A673 (cell line): ENCODE measurements at regions not wholly inside any gene's neighbourhood (a gene's known extent, or its start where the extent isn't known, plus 50 kb on each side); places are given as distances from the start of the nearest gene placed in this dataset.

ENCODE experiments used
- BruUV-seq: library from RNA; stranded (reverse); fragments of 400-500 nt; replicated peaks from 2 replicates; lab custom pipeline; 2021; lab: Mats Ljungman, UMichigan
- CTCF ChIA-PET: fragments of 300-600 bp; sonication (Branson Sonifier 250); formaldehyde crosslinking; loops from one replicate; lab custom pipeline; 2022; ENCODE audit warnings: antibody characterized with exemption; lab: Charles Lee
- POLR2A ChIA-PET: fragments of 300-600 bp; sonication (Branson Sonifier 250); formaldehyde crosslinking; loops from one replicate; lab custom pipeline; 2022; ENCODE audit warnings: antibody characterized with exemption; ENCODE audit not compliant: low non-redundant PET; lab: Charles Lee
- DNase-seq: peaks from one replicate; pipeline ENCODE4 v3.0.0-alpha.2; 2015; ENCODE audit warnings: low spot score
- H3K27ac ChIP-seq: fragments of 200-600 bp; sonication (generic); 2 replicates; pipeline ENCODE4 v1.5.1; 2016; ENCODE audit warnings: mixed run types, low read depth, mild to moderate bottlenecking, mixed read lengths, antibody characterized with exemption, low read length; ENCODE audit not compliant: poor library complexity, severe bottlenecking
- H3K27me3 ChIP-seq: fragments of 200-600 bp; sonication (generic); replicated peaks from 2 replicates; pipeline ENCODE4 v1.6.1; 2017; ENCODE audit warnings: mixed run types, low read depth, mild to moderate bottlenecking, mixed read lengths, antibody characterized with exemption, low read length; ENCODE audit not compliant: insufficient read depth, poor library complexity
- H3K36me3 ChIP-seq: fragments of 200-600 bp; sonication (generic); 2 replicates; pipeline ENCODE4 v1.6.1; 2016; ENCODE audit warnings: mixed run types, mild to moderate bottlenecking, mixed read lengths, antibody characterized with exemption, low read length; ENCODE audit not compliant: insufficient read depth, poor library complexity, severe bottlenecking
- H3K4me1 ChIP-seq: fragments of 200-600 bp; sonication (generic); 2 replicates; pipeline ENCODE4 v1.6.1; 2017; ENCODE audit warnings: mixed run types, mild to moderate bottlenecking, mixed read lengths, antibody characterized with exemption, low read length; ENCODE audit not compliant: insufficient read depth, poor library complexity, severe bottlenecking
- H3K4me3 ChIP-seq: fragments of 200-600 bp; sonication (generic); 2 replicates; pipeline ENCODE4 v1.5.1; 2016; ENCODE audit warnings: low read depth, mixed run types, mild to moderate bottlenecking, mixed read lengths, low read length; ENCODE audit not compliant: poor library complexity, severe bottlenecking
- H3K9me3 ChIP-seq: fragments of 200-600 bp; sonication (generic); 2 replicates; pipeline ENCODE4 v1.6.1; 2016; ENCODE audit warnings: mixed run types, low read depth, mild to moderate bottlenecking, mixed read lengths, antibody characterized with exemption, low read length; ENCODE audit not compliant: poor library complexity, severe bottlenecking
- EZH2 ChIP-seq: fragments of 200-600 bp; sonication (generic); IDR thresholded peaks from 2 replicates; pipeline ENCODE4 v1.6.1; 2017; ENCODE audit warnings: borderline replicate concordance, low read depth, mild to moderate bottlenecking, mixed read lengths, antibody characterized with exemption, low read length; ENCODE audit not compliant: poor library complexity, severe bottlenecking
- intact Hi-C: fragments of 100-400 bp; cut with micrococcal nuclease; formaldehyde crosslinking; loops from one replicate; pipeline ENCODE4 v1.10.0; 2022; ENCODE audit not compliant: unreplicated experiment
- TF ChIP-seq, protein P1 (sequence below): fragments of 300-800, 200-600 bp; sonication (generic); conservative IDR thresholded peaks from 2 replicates; pipeline ENCODE4 v1.5.1; 2017; ENCODE audit warnings: low read depth, mild to moderate bottlenecking, antibody characterized with exemption, low read length, moderate library complexity, mixed read lengths

- Histone ChIP-seq H3K4me1 (peaks cover 19% of the 10 kb centered on the region), H3K27ac (no peak overlapping the region), H3K36me3 (no peaks in the 10 kb centered on the region), H3K27me3 (no peaks in the 10 kb centered on the region), H3K4me3 (no peak overlapping the region), H3K9me3 (peaks cover 3% of the 10 kb centered on the region)
- CTCF ChIA-PET, result no interaction called here
- TF ChIP-seq, protein P1, sequence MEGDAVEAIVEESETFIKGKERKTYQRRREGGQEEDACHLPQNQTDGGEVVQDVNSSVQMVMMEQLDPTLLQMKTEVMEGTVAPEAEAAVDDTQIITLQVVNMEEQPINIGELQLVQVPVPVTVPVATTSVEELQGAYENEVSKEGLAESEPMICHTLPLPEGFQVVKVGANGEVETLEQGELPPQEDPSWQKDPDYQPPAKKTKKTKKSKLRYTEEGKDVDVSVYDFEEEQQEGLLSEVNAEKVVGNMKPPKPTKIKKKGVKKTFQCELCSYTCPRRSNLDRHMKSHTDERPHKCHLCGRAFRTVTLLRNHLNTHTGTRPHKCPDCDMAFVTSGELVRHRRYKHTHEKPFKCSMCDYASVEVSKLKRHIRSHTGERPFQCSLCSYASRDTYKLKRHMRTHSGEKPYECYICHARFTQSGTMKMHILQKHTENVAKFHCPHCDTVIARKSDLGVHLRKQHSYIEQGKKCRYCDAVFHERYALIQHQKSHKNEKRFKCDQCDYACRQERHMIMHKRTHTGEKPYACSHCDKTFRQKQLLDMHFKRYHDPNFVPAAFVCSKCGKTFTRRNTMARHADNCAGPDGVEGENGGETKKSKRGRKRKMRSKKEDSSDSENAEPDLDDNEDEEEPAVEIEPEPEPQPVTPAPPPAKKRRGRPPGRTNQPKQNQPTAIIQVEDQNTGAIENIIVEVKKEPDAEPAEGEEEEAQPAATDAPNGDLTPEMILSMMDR, result no peak
- TF ChIP-seq EZH2, result no peak
- intact Hi-C loops, result no loop called here
- POLR2A ChIA-PET, result no interaction called here
- BruUV-seq, result no TSS peak
- DNase-seq, result no peak
Measured at GRCh38 chr14:71437870-71438269, 494.4 kb upstream of the RGS6 start.

DNA sequence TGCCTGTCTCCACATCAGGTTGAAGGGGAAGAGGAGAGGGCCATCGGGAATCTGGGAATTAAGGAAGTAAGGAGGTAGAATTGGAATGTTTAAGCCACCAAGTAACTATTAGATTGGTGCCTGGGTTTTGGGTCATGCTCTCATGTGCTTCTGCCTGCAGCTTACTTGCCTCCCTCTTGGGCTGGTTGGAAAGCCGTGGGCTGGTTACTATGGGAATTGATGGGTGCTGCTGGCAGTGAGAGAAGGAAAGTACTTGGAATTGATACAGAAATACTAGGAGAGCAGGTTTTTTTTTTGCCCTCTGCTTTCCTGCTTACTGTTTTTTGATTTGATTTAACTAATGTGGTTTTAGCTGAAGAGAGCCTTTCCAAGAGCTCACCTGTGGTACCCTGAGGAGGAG, 493.5 kb upstream of the RGS6 start:
- Histone ChIP-seq H3K36me3 (no peaks in the 10 kb centered on the region), H3K9me3 (peaks cover 3% of the 10 kb centered on the region), H3K4me1 (peaks cover 19% of the 10 kb centered on the region), H3K4me3 (no peak overlapping the region), H3K27me3 (no peaks in the 10 kb centered on the region), H3K27ac (no peak overlapping the region)
- POLR2A ChIA-PET, result interaction anchor here (0.7 kb wide), 1 partner anchor 89 kb away, joined by 3 read pairs; no protein-coding TSS in a partner anchor
- intact Hi-C loops, result no loop called here
- CTCF ChIA-PET, result interaction anchor here (0.7 kb wide), 1 partner anchor 11 kb away, joined by 3 read pairs; no protein-coding TSS in a partner anchor
- no peak for TF ChIP-seq EZH2
- TF ChIP-seq, protein P1, result no peak
- DNase-seq, result peak; percentile 33
- no TSS peak for BruUV-seq

DNA sequence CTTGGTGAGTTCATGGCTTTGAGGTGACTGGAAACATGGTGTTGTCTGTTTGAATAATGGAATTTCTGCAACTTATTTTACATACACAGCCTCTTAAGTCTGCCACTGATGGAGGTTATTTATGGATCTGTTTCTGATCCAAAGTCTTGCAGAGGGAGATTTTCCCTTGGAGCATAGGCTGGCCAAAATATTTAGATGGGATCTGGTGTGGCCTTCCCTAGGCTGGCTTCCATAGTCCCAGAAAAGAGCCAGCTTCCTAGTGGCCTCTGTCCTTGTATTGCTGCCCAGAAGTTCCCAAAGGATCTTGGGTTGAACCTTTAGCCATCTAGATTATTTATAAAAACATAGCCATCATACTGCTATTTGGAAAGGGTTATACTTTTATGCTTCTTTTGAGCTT, 491.1 kb upstream of the RGS6 start:
- Histone ChIP-seq H3K27me3 (no peaks in the 10 kb centered on the region), H3K4me1 (peaks cover 22% of the 10 kb centered on the region), H3K27ac (no peak overlapping the region), H3K36me3 (no peaks in the 10 kb centered on the region), H3K4me3 (no peak overlapping the region), H3K9me3 (no peaks in the 10 kb centered on the region)
- POLR2A ChIA-PET, result no interaction called here
- TF ChIP-seq EZH2, result no peak
- TF ChIP-seq, protein P1, result no peak
- no peak for DNase-seq
- intact Hi-C loops, result no loop called here
- no TSS peak for BruUV-seq
- CTCF ChIA-PET, result no interaction called here
